ENCODE measurements at regions not wholly inside any gene's neighbourhood (a gene's known extent, or its start where the extent isn't known, plus 50 kb on each side); places are given as distances from the start of the nearest gene placed in this dataset.
"Not testable (repeated sequence)": the region's sequence is repeated elsewhere in the genome, so short reads cannot be mapped to it uniquely, and the experiment has no call there.

- WGBS, 10 experiments: 90 to 100% (median 98%) methylated on average over 2 to 5 of the region's 5 CpGs; no CpG with 5 or more reads in 6 of the 10 experiments
- Histone ChIP-seq H3K4me1 (replicated peaks in 1 of 2) (no peaks in the 10 kb centered on the region), H3K4me3 (no peak overlapping the region), H3K27ac (no peak overlapping the region)
- ATAC-seq (replicated peaks in 6 of 8): no peak
- in situ Hi-C loops (cut with MboI; ENCODE audit: low pct_unique_long_range_greater_than_20kb in 2 of 9, low sequenced_read_pairs in 9 of 9, unreplicated experiment in 9 of 9): no loop called here
Observed at GRCh38 chr19:27735314-27735713, 1477.6 kb downstream of the UQCRFS1 start.

GRCh38 chr19:27734496-27735220, 1478.3 kb downstream of the UQCRFS1 start:
- Histone ChIP-seq H3K27ac (no peak overlapping the region), H3K4me3 (no peak overlapping the region), H3K4me1 (replicated peaks in 1 of 2) (no peaks in the 10 kb centered on the region)
- in situ Hi-C loops (cut with MboI; ENCODE audit: low pct_unique_long_range_greater_than_20kb in 2 of 9, low sequenced_read_pairs in 9 of 9, unreplicated experiment in 9 of 9): no loop called here
- 40 to 100% (median 87%) methylated on average over 1 to 5 of the region's 5 CpGs; no CpG with 5 or more reads in 2 of the 10 experiments for WGBS, 10 experiments
- ATAC-seq (replicated peaks in 6 of 8): no peak

GRCh38 chr19:27733551-27734266, 1479.2 kb downstream of the UQCRFS1 start:
- Histone ChIP-seq H3K27ac (no peak overlapping the region), H3K4me3 (no peak overlapping the region), H3K4me1 (replicated peaks in 1 of 2) (no peaks in the 10 kb centered on the region)
- 50 to 100% (median 89%) methylated on average over 1 to 3 of the region's 4 CpGs; no CpG with 5 or more reads in 2 of the 10 experiments for WGBS, 10 experiments
- peak in 1 of 8 experiments; percentile 67 for ATAC-seq (replicated peaks in 6 of 8)
- in situ Hi-C loops (cut with MboI; ENCODE audit: low pct_unique_long_range_greater_than_20kb in 2 of 9, low sequenced_read_pairs in 9 of 9, unreplicated experiment in 9 of 9): no loop called here

GRCh38 chr19:27729332-27729731, 1483.6 kb downstream of the UQCRFS1 start:
- H3K4me1 ChIP-seq (replicated peaks in 1 of 2): no peaks in the 10 kb centered on the region
- no peak overlapping the region for H3K27ac ChIP-seq
- no peak overlapping the region for H3K4me3 ChIP-seq
- 50 to 95% (median 80%) methylated on average over 2 of the region's 2 CpGs; no CpG with 5 or more reads in 1 of the 10 experiments for WGBS, 10 experiments
- ATAC-seq (replicated peaks in 6 of 8): no peak
- in situ Hi-C loops (cut with MboI; ENCODE audit: low pct_unique_long_range_greater_than_20kb in 2 of 9, low sequenced_read_pairs in 9 of 9, unreplicated experiment in 9 of 9): no loop called here

- H3K4me1 ChIP-seq (replicated peaks in 1 of 2): no peaks in the 10 kb centered on the region
- no peak for ATAC-seq (replicated peaks in 6 of 8)
- no peak overlapping the region for H3K27ac ChIP-seq
- in situ Hi-C loops (cut with MboI; ENCODE audit: low pct_unique_long_range_greater_than_20kb in 2 of 9, low sequenced_read_pairs in 9 of 9, unreplicated experiment in 9 of 9): no loop called here
- H3K4me3 ChIP-seq: no peak overlapping the region
- 35 to 98% (median 81%) methylated on average over 2 to 4 of the region's 4 CpGs; no CpG with 5 or more reads in 2 of the 10 experiments for WGBS, 10 experiments
Observed at GRCh38 chr19:27722625-27723024, 1490.3 kb downstream of the UQCRFS1 start.

GRCh38 chr19:27720155-27720554, 1492.8 kb downstream of the UQCRFS1 start:
- ATAC-seq (replicated peaks in 6 of 8): no peak
- Histone ChIP-seq H3K4me1 (replicated peaks in 1 of 2) (no peaks in the 10 kb centered on the region), H3K4me3 (no peak overlapping the region), H3K27ac (no peak overlapping the region)
- WGBS, 10 experiments: 34 to 100% (median 92%) methylated on average over 1 to 4 of the region's 5 CpGs; no CpG with 5 or more reads in 4 of the 10 experiments
- in situ Hi-C loops (cut with MboI; ENCODE audit: low pct_unique_long_range_greater_than_20kb in 2 of 9, low sequenced_read_pairs in 9 of 9, unreplicated experiment in 9 of 9): no loop called here

GRCh38 chr19:27719034-27719433, 1493.9 kb downstream of the UQCRFS1 start:
- WGBS, 10 experiments: 50 to 100% (median 78%) methylated on average over 2 to 6 of the region's 6 CpGs; no CpG with 5 or more reads in 3 of the 10 experiments
- Histone ChIP-seq H3K4me1 (replicated peaks in 1 of 2) (no peaks in the 10 kb centered on the region), H3K27ac (no peak overlapping the region), H3K4me3 (no peak overlapping the region)
- no peak for ATAC-seq (replicated peaks in 6 of 8)
- in situ Hi-C loops (cut with MboI; ENCODE audit: low pct_unique_long_range_greater_than_20kb in 2 of 9, low sequenced_read_pairs in 9 of 9, unreplicated experiment in 9 of 9): no loop called here

- peak in 1 of 8 experiments; percentile 65 for ATAC-seq (replicated peaks in 6 of 8)
- no peaks in the 10 kb centered on the region for H3K4me1 ChIP-seq (replicated peaks in 1 of 2)
- no peak overlapping the region for H3K27ac ChIP-seq
- H3K4me3 ChIP-seq: no peak overlapping the region
- in situ Hi-C loops (cut with MboI; ENCODE audit: low pct_unique_long_range_greater_than_20kb in 2 of 9, low sequenced_read_pairs in 9 of 9, unreplicated experiment in 9 of 9): no loop called here
- WGBS, 10 experiments: 10 to 81% (median 76%) methylated on average over 1 to 4 of the region's 4 CpGs; no CpG with 5 or more reads in 4 of the 10 experiments
Observed at GRCh38 chr19:27718234-27718633, 1494.7 kb downstream of the UQCRFS1 start.

GRCh38 chr19:27717825-27718224, 1495.1 kb downstream of the UQCRFS1 start:
- no peak overlapping the region for H3K4me3 ChIP-seq
- in situ Hi-C loops (cut with MboI; ENCODE audit: low pct_unique_long_range_greater_than_20kb in 2 of 9, low sequenced_read_pairs in 9 of 9, unreplicated experiment in 9 of 9): no loop called here
- no peak overlapping the region for H3K27ac ChIP-seq
- no peak for ATAC-seq (replicated peaks in 6 of 8)
- H3K4me1 ChIP-seq (replicated peaks in 1 of 2): no peaks in the 10 kb centered on the region

GRCh38 chr19:27716922-27717321, 1496.0 kb downstream of the UQCRFS1 start:
- in situ Hi-C loops (cut with MboI; ENCODE audit: low pct_unique_long_range_greater_than_20kb in 2 of 9, low sequenced_read_pairs in 9 of 9, unreplicated experiment in 9 of 9): no loop called here
- ATAC-seq (replicated peaks in 6 of 8): no peak
- WGBS, 10 experiments: 43 to 93% (median 68%) methylated on average over 1 to 3 of the region's 3 CpGs; no CpG with 5 or more reads in 4 of the 10 experiments
- Histone ChIP-seq H3K4me1 (replicated peaks in 1 of 2) (no peaks in the 10 kb centered on the region), H3K27ac (no peak overlapping the region), H3K4me3 (no peak overlapping the region)

GRCh38 chr19:27714857-27715256, 1498.1 kb downstream of the UQCRFS1 start:
- no peak for ATAC-seq (replicated peaks in 6 of 8)
- H3K27ac ChIP-seq: no peak overlapping the region
- no peak overlapping the region for H3K4me3 ChIP-seq
- WGBS, 10 experiments: 20 to 100% (median 69%) methylated on average over 1 to 2 of the region's 2 CpGs
- no peaks in the 10 kb centered on the region for H3K4me1 ChIP-seq (replicated peaks in 1 of 2)
- in situ Hi-C loops (cut with MboI; ENCODE audit: low pct_unique_long_range_greater_than_20kb in 2 of 9, low sequenced_read_pairs in 9 of 9, unreplicated experiment in 9 of 9): no loop called here

- 20 to 100% (median 92%) methylated on average over 1 to 5 of the region's 5 CpGs; no CpG with 5 or more reads in 2 of the 10 experiments for whole genome bisulfite sequencing, 10 experiments
- no peak overlapping the region for H3K4me3 ChIP-seq
- no peak for ATAC-seq (replicated peaks in 6 of 8)
- H3K4me1 ChIP-seq (replicated peaks in 1 of 2): no peaks in the 10 kb centered on the region
- no peak overlapping the region for H3K27ac ChIP-seq
- in situ Hi-C loops (cut with MboI; ENCODE audit: low pct_unique_long_range_greater_than_20kb in 2 of 9, low sequenced_read_pairs in 9 of 9, unreplicated experiment in 9 of 9): no loop called here
Observed at GRCh38 chr19:27709496-27709895, 1503.5 kb downstream of the UQCRFS1 start.

- in situ Hi-C loops (cut with MboI; ENCODE audit: low pct_unique_long_range_greater_than_20kb in 2 of 9, low sequenced_read_pairs in 9 of 9, unreplicated experiment in 9 of 9); H3K27ac ChIP-seq; ATAC-seq (replicated peaks in 6 of 8); H3K4me3 ChIP-seq; H3K4me1 ChIP-seq (replicated peaks in 1 of 2): not testable (repeated sequence)
- WGBS, 10 experiments: 0 to 100% (median 77%) methylated on average over 1 to 5 of the region's 6 CpGs; no CpG with 5 or more reads in 1 of the 10 experiments
Observed at GRCh38 chr19:27708986-27709385, 1504.0 kb downstream of the UQCRFS1 start.

Measured in motor neuron (in vitro differentiated cells).